ENCODE measurements at regions not wholly inside any gene's neighbourhood (a gene's known extent, or its start where the extent isn't known, plus 50 kb on each side); places are given as distances from the start of the nearest gene placed in this dataset.
"Not testable (repeated sequence)": the region's sequence is repeated elsewhere in the genome, so short reads cannot be mapped to it uniquely, and the experiment has no call there.

- in situ Hi-C loops (cut with MboI; ENCODE audit: low sequenced_read_pairs): no loop called here
Observed at GRCh38 chr3:5663601-5664000, 476.1 kb downstream of the EDEM1 start.

GRCh38 chr3:5666455-5666854 lies 478.9 kb downstream of the EDEM1 start:
- in situ Hi-C loops (cut with MboI; ENCODE audit: low sequenced_read_pairs): no loop called here

GRCh38 chr3:5673521-5673920 lies 486.0 kb downstream of the EDEM1 start:
- in situ Hi-C loops (cut with MboI; ENCODE audit: low sequenced_read_pairs): no loop called here

GRCh38 chr3:5675319-5675718 lies 487.8 kb downstream of the EDEM1 start:
- in situ Hi-C loops (cut with MboI; ENCODE audit: low sequenced_read_pairs): no loop called here

- in situ Hi-C loops (cut with MboI; ENCODE audit: low sequenced_read_pairs): no loop called here
Observed at GRCh38 chr3:5677555-5677954, 490.0 kb downstream of the EDEM1 start.

- in situ Hi-C loops (cut with MboI; ENCODE audit: low sequenced_read_pairs): no loop called here
Observed at GRCh38 chr3:5678248-5678647, 490.7 kb downstream of the EDEM1 start.

GRCh38 chr3:5678844-5679243 lies 491.3 kb downstream of the EDEM1 start:
- in situ Hi-C loops (cut with MboI; ENCODE audit: low sequenced_read_pairs): no loop called here

GRCh38 chr3:5687230-5687629 lies 499.7 kb downstream of the EDEM1 start:
- in situ Hi-C loops (cut with MboI; ENCODE audit: low sequenced_read_pairs): no loop called here

GRCh38 chr3:5690490-5690889 lies 503.0 kb downstream of the EDEM1 start:
- in situ Hi-C loops (cut with MboI; ENCODE audit: low sequenced_read_pairs): no loop called here

GRCh38 chr3:5690904-5691532 lies 503.5 kb downstream of the EDEM1 start:
- in situ Hi-C loops (cut with MboI; ENCODE audit: low sequenced_read_pairs): no loop called here

GRCh38 chr3:5692446-5692845 lies 504.9 kb downstream of the EDEM1 start:
- in situ Hi-C loops (cut with MboI; ENCODE audit: low sequenced_read_pairs): no loop called here

GRCh38 chr3:5694266-5694665 lies 506.8 kb downstream of the EDEM1 start:
- in situ Hi-C loops (cut with MboI; ENCODE audit: low sequenced_read_pairs): no loop called here

- in situ Hi-C loops (cut with MboI; ENCODE audit: low sequenced_read_pairs): no loop called here
Observed at GRCh38 chr3:5698851-5699250, 511.3 kb downstream of the EDEM1 start.

GRCh38 chr3:5699313-5699712 lies 511.8 kb downstream of the EDEM1 start:
- in situ Hi-C loops (cut with MboI; ENCODE audit: low sequenced_read_pairs): no loop called here

GRCh38 chr3:5699811-5700210 lies 512.3 kb downstream of the EDEM1 start:
- in situ Hi-C loops (cut with MboI; ENCODE audit: low sequenced_read_pairs): no loop called here

GRCh38 chr3:5701005-5701404 lies 513.5 kb downstream of the EDEM1 start:
- in situ Hi-C loops (cut with MboI; ENCODE audit: low sequenced_read_pairs): not testable (repeated sequence)

- in situ Hi-C loops (cut with MboI; ENCODE audit: low sequenced_read_pairs): no loop called here
Observed at GRCh38 chr3:5707794-5708193, 520.3 kb downstream of the EDEM1 start.

GRCh38 chr3:5709714-5710113 lies 522.2 kb downstream of the EDEM1 start:
- in situ Hi-C loops (cut with MboI; ENCODE audit: low sequenced_read_pairs): no loop called here

- in situ Hi-C loops (cut with MboI; ENCODE audit: low sequenced_read_pairs): no loop called here
Observed at GRCh38 chr3:5710718-5711117, 523.2 kb downstream of the EDEM1 start.

GRCh38 chr3:5717254-5717653 lies 529.7 kb downstream of the EDEM1 start:
- in situ Hi-C loops (cut with MboI; ENCODE audit: low sequenced_read_pairs): no loop called here

GRCh38 chr3:5719668-5720067 lies 532.2 kb downstream of the EDEM1 start:
- in situ Hi-C loops (cut with MboI; ENCODE audit: low sequenced_read_pairs): not testable (repeated sequence)

GRCh38 chr3:5725801-5726200 lies 538.3 kb downstream of the EDEM1 start:
- in situ Hi-C loops (cut with MboI; ENCODE audit: low sequenced_read_pairs): loop anchor here (25.0 kb wide), 1 partner anchor 288 kb away; no protein-coding TSS in a partner anchor

GRCh38 chr3:5726621-5727020 lies 539.1 kb downstream of the EDEM1 start:
- in situ Hi-C loops (cut with MboI; ENCODE audit: low sequenced_read_pairs): loop anchor here (25.0 kb wide), 1 partner anchor 289 kb away; no protein-coding TSS in a partner anchor
